Hepatocyte (in vitro differentiated cells): ENCODE measurements at regions not wholly inside any gene's neighbourhood (a gene's known extent, or its start where the extent isn't known, plus 50 kb on each side); places are given as distances from the start of the nearest gene placed in this dataset.

Source experiments
- DNase-seq: peaks from one replicate; pipeline ENCODE4 v3.0.0-alpha.2; 2016; ENCODE audit warnings: low spot score
- H2AFZ ChIP-seq: fragments of 200-600 bp; sonication (generic); 2 replicates; pipeline ENCODE4 v1.6.0; 2016; ENCODE audit warnings: antibody characterized with exemption, mild to moderate bottlenecking
- H3K27ac ChIP-seq: fragments of 200-600 bp; sonication (generic); 2 replicates; pipeline ENCODE4 v1.5.1; 2016; ENCODE audit warnings: mild to moderate bottlenecking
- H3K27me3 ChIP-seq: fragments of 200-600 bp; sonication (generic); 2 replicates; pipeline ENCODE4 v1.6.1; 2016
- H3K36me3 ChIP-seq: fragments of 200-600 bp; sonication (generic); replicated peaks from 2 replicates; pipeline ENCODE4 v1.5.1; 2016; ENCODE audit warnings: low read depth; ENCODE audit not compliant: insufficient read depth
- H3K4me1 ChIP-seq: fragments of 200-600 bp; sonication (generic); 2 replicates; pipeline ENCODE4 v1.5.1; 2016; ENCODE audit warnings: mild to moderate bottlenecking, moderate library complexity; ENCODE audit not compliant: insufficient read depth
- H3K4me2 ChIP-seq: fragments of 200-600 bp; sonication (generic); 2 replicates; pipeline ENCODE4 v1.6.0; 2016
- H3K4me3 ChIP-seq: fragments of 200-600 bp; sonication (generic); 2 replicates; pipeline ENCODE4 v1.5.1; 2016; ENCODE audit warnings: mild to moderate bottlenecking
- H3K79me2 ChIP-seq: fragments of 200-600 bp; sonication (generic); 2 replicates; pipeline ENCODE4 v1.6.0; 2017; ENCODE audit warnings: mild to moderate bottlenecking
- H3K9me2 ChIP-seq: fragments of 200-600 bp; sonication (generic); replicated peaks from 2 replicates; pipeline ENCODE4 v1.6.0; 2017; ENCODE audit warnings: mild to moderate bottlenecking; ENCODE audit not compliant: insufficient read depth
- H3K9me3 ChIP-seq: fragments of 200-600 bp; sonication (generic); 2 replicates; pipeline ENCODE4 v1.5.1; 2016; ENCODE audit warnings: low read depth, mild to moderate bottlenecking
- H4K20me1 ChIP-seq: fragments of 200-600 bp; sonication (generic); 2 replicates; pipeline ENCODE4 v1.6.0; 2016; ENCODE audit warnings: mild to moderate bottlenecking; ENCODE audit not compliant: insufficient read depth, poor library complexity, severe bottlenecking
- EZH2 ChIP-seq: fragments of 200-600 bp; sonication (generic); IDR thresholded peaks from 2 replicates; pipeline ENCODE4 v1.6.1; 2016; ENCODE audit warnings: antibody characterized with exemption, mild to moderate bottlenecking, borderline replicate concordance
- EZH2phosphoT487 ChIP-seq: fragments of 200-600 bp; sonication (generic); IDR thresholded peaks from one replicate; pipeline ENCODE4 v1.6.1; 2018; ENCODE audit warnings: antibody characterized with exemption, mild to moderate bottlenecking, low read depth, moderate library complexity; ENCODE audit not compliant: unreplicated experiment, severe bottlenecking
- WGBS: methylation state at CpG from one replicate; pipeline ENCODE4 v1.1.6; 2016; ENCODE audit warnings: low lambda C conversion rate; ENCODE audit errors: missing lambda C conversion rate; 5-methylcytosine and 5-hydroxymethylcytosine counted together
- TF ChIP-seq, protein P1 (sequence below): fragments of 200-600 bp; sonication (generic); IDR thresholded peaks from 2 replicates; pipeline ENCODE4 v1.5.1; 2016; ENCODE audit warnings: antibody characterized with exemption, mild to moderate bottlenecking; ENCODE audit not compliant: poor library complexity

DNA sequence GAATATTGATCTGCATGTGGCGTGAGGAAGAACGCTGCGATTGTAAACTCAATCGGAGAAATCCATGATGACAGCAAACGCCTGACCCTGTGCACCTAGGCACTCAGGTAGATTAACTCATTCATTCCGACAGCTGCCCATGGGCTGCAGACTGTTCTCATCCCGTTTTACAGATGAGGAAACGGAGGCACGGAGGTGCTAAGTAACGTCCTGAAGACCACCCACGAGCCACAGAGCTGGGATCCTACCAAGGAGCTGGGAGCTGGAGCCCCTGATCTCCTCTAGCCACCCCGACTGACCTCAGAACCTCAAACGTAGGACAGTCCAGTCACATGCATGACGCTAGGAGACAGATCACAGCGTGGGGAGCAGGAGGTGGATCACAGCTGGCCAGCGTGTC, 1092.7 kb downstream of the BRD1 start:
- Histone ChIP-seq H2AFZ (no peak overlapping the region), H3K27me3 (no peaks in the 10 kb centered on the region), H3K4me2 (no peak overlapping the region), H3K4me1 (no peaks in the 10 kb centered on the region), H3K79me2 (no peaks in the 10 kb centered on the region), H3K9me3 (no peaks in the 10 kb centered on the region), H3K4me3 (no peak overlapping the region), H3K9me2 (no peaks in the 10 kb centered on the region), H3K36me3 (no peaks in the 10 kb centered on the region), H3K27ac (no peak overlapping the region), H4K20me1 (no peaks in the 10 kb centered on the region)
- TF ChIP-seq EZH2 (no peak), EZH2phosphoT487 (no peak)
- TF ChIP-seq, protein P1, sequence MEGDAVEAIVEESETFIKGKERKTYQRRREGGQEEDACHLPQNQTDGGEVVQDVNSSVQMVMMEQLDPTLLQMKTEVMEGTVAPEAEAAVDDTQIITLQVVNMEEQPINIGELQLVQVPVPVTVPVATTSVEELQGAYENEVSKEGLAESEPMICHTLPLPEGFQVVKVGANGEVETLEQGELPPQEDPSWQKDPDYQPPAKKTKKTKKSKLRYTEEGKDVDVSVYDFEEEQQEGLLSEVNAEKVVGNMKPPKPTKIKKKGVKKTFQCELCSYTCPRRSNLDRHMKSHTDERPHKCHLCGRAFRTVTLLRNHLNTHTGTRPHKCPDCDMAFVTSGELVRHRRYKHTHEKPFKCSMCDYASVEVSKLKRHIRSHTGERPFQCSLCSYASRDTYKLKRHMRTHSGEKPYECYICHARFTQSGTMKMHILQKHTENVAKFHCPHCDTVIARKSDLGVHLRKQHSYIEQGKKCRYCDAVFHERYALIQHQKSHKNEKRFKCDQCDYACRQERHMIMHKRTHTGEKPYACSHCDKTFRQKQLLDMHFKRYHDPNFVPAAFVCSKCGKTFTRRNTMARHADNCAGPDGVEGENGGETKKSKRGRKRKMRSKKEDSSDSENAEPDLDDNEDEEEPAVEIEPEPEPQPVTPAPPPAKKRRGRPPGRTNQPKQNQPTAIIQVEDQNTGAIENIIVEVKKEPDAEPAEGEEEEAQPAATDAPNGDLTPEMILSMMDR: no peak
- no peak for DNase-seq
- WGBS: 94% methylated on average over 16 of the region's 16 CpGs

- no peak overlapping the region for H2AFZ ChIP-seq
- TF ChIP-seq EZH2 (no peak), EZH2phosphoT487 (no peak)
- TF ChIP-seq, protein P1: no peak
- 91% methylated on average over 10 of the region's 10 CpGs for WGBS
These were observed 1093.3 kb downstream of the BRD1 start for GRCh38 chr22:48734359-48734758.

DNA sequence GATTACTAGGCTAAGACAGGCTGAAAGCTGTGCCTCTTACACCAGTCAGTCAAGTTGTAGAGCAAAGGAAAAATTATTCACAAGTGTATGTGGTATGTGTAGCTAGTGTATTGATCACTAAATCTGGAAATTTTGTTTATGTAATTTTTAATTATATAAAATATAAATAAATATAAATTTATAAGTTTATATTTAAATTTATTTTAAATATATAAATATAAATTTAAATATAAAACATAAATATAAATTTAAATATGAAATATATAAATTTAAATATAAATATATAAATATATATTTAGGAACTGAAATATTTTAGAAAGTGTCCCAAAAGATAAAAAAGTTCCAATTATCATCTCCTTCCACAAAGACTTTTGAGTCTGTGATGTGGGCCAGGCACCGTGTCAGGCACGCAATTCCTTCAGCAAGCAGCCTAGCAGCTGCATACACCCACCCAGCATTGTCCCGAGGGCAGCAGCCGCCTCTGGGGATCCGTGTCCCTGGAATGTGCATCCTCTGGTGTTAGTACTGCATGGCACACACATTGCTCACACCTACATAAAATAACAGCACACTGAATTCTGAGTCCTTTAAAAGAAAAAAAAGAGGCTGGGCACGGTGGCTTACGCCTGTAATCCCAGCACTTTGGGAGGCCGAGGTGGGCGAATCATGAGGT, 1098.0 kb downstream of the BRD1 start:
- Histone ChIP-seq H3K79me2 (no peaks in the 10 kb centered on the region), H3K4me3 (no peak overlapping the region), H3K27me3 (no peaks in the 10 kb centered on the region), H3K4me2 (no peak overlapping the region), H3K9me2 (no peaks in the 10 kb centered on the region), H2AFZ (no peak overlapping the region), H4K20me1 (no peaks in the 10 kb centered on the region), H3K27ac (no peak overlapping the region), H3K36me3 (no peaks in the 10 kb centered on the region), H3K9me3 (peaks cover 4% of the 10 kb centered on the region), H3K4me1 (no peaks in the 10 kb centered on the region)
- WGBS: 92% methylated on average over 9 of the region's 9 CpGs
- TF ChIP-seq EZH2phosphoT487 (no peak), EZH2 (no peak)
- TF ChIP-seq, protein P1: no peak
- DNase-seq: no peak

More at GRCh38 chr22:48734359-48734758, 1093.3 kb downstream of the BRD1 start:
- no peak overlapping the region for H3K27ac ChIP-seq
- no peaks in the 10 kb centered on the region for H3K79me2 ChIP-seq
- no peaks in the 10 kb centered on the region for H3K4me1 ChIP-seq
- H3K9me3 ChIP-seq: no peaks in the 10 kb centered on the region
- no peaks in the 10 kb centered on the region for H3K27me3 ChIP-seq
- H3K4me3 ChIP-seq: no peak overlapping the region
- H3K36me3 ChIP-seq: no peaks in the 10 kb centered on the region
- no peaks in the 10 kb centered on the region for H3K9me2 ChIP-seq
- H4K20me1 ChIP-seq: no peaks in the 10 kb centered on the region
- no peak overlapping the region for H3K4me2 ChIP-seq
- DNase-seq: no peak
